Endothelial cell of umbilical vein (primary cell): ENCODE measurements at regions not wholly inside any gene's neighbourhood (a gene's known extent, or its start where the extent isn't known, plus 50 kb on each side); places are given as distances from the start of the nearest gene placed in this dataset.

Experiments
- BruUV-seq: library from RNA; stranded (reverse); fragments of 400-500 nt; replicated peaks from 2 replicates; lab custom pipeline; 2021; lab: Mats Ljungman, UMichigan
- CTCF ChIA-PET: fragments of 300-600, 350-600 bp; sonication (Branson Sonifier 250); formaldehyde crosslinking; loops from one replicate; lab custom pipeline; 2021; ENCODE audit warnings: antibody characterized with exemption, inconsistent platforms; lab: Charles Lee
- POLR2A ChIA-PET: fragments of 300-600, 350-600 bp; sonication (Branson Sonifier 250); formaldehyde crosslinking; loops from one replicate; lab custom pipeline; 2021; ENCODE audit warnings: antibody characterized with exemption, inconsistent platforms; lab: Charles Lee
- DNase-seq: peaks from one replicate; pipeline ENCODE4 v3.0.0-alpha.2; 2011; ENCODE audit warnings: low read depth, low spot score
- FAIRE-seq: peaks from 2 replicates; lab custom pipeline; 2011; peaks lifted over from hg19 to GRCh38; lab: Jason Lieb, UNC
- H2AFZ ChIP-seq: 2 replicates; pipeline ENCODE4 v1.6.0; 2012; ENCODE audit warnings: low read depth, low read length, control low read depth, inconsistent platforms
- H3K27ac ChIP-seq: 2 replicates; pipeline ENCODE4 v1.5.1; 2011; ENCODE audit warnings: low read depth, mild to moderate bottlenecking, control low read depth, low read length, moderate library complexity; ENCODE audit not compliant: insufficient read depth
- H3K27me3 ChIP-seq, 2 experiments: 2 replicates each; pipeline versions ENCODE4 v1.6.0 to v1.6.1; 2011; ENCODE audit warnings: low read length in 2 of 2, mixed read lengths in 1 of 2; ENCODE audit not compliant: control insufficient read depth in 2 of 2, insufficient read depth in 2 of 2
- H3K36me3 ChIP-seq, 2 experiments: 2 replicates in 1 of 2; 3 replicates in 1 of 2; pipeline ENCODE4 v1.5.1; 2011; ENCODE audit warnings: low read length in 2 of 2, mild to moderate bottlenecking in 1 of 2, moderate library complexity in 1 of 2; ENCODE audit not compliant: control insufficient read depth in 2 of 2, insufficient read depth in 2 of 2; ENCODE audit errors: extremely low read depth in 1 of 2
- H3K4me1 ChIP-seq: 3 replicates; pipeline ENCODE4 v1.5.1; 2011; ENCODE audit warnings: mild to moderate bottlenecking, low read length; ENCODE audit not compliant: control insufficient read depth, insufficient read depth; ENCODE audit errors: extremely low read depth
- H3K4me2 ChIP-seq: 2 replicates; pipeline ENCODE4 v1.6.1; 2011; ENCODE audit warnings: low read length, control low read depth, mixed read lengths; ENCODE audit not compliant: insufficient read depth
- H3K4me3 ChIP-seq, 3 experiments: fragments of 200-600 bp in 1 of 3; sonication (generic), shearing (Covaris generic) in 1 of 3; replicated peaks in 1 of 3; 2 replicates each; pipeline ENCODE4 v1.5.1; 2011 to 2016; ENCODE audit warnings: control low read depth in 3 of 3, low read length in 3 of 3, mild to moderate bottlenecking in 2 of 3, inconsistent platforms in 1 of 3, low read depth in 1 of 3, moderate library complexity in 1 of 3; ENCODE audit not compliant: insufficient read depth in 1 of 3
- H3K79me2 ChIP-seq: 2 replicates; pipeline ENCODE4 v1.6.0; 2012; ENCODE audit warnings: low read length, inconsistent platforms; ENCODE audit not compliant: control insufficient read depth, insufficient read depth
- H3K9ac ChIP-seq: replicated peaks from 2 replicates; pipeline ENCODE3; 2011; ENCODE audit warnings: low read length, control low read depth; ENCODE audit not compliant: insufficient read depth; ENCODE audit errors: extremely low read depth
- H3K9me1 ChIP-seq: replicated peaks from 3 replicates; pipeline ENCODE4 v1.6.0; 2011; ENCODE audit warnings: mild to moderate bottlenecking, low read length; ENCODE audit not compliant: control insufficient read depth, insufficient read depth; ENCODE audit errors: extremely low read depth
- H3K9me3 ChIP-seq: replicated peaks from 2 replicates; pipeline ENCODE4 v1.5.1; 2012; ENCODE audit warnings: low read length, inconsistent platforms; ENCODE audit not compliant: control insufficient read depth, insufficient read depth
- H4K20me1 ChIP-seq: replicated peaks from 2 replicates; pipeline ENCODE3; 2011; ENCODE audit warnings: mild to moderate bottlenecking, low read length; ENCODE audit not compliant: control insufficient read depth, insufficient read depth; ENCODE audit errors: extremely low read depth
- CTCF ChIP-seq, 2 donors: IDR thresholded peaks; 1 replicate in 1 of 2; 2 replicates in 1 of 2; pipeline ENCODE4 v1.5.1; 2011; ENCODE audit warnings: low read length in 2 of 2, mild to moderate bottlenecking in 2 of 2, moderate library complexity in 2 of 2, control low read depth in 1 of 2, inconsistent platforms in 1 of 2, low read depth in 1 of 2; ENCODE audit not compliant: insufficient read depth in 1 of 2; ENCODE audit errors: extremely low read depth in 1 of 2
- EZH2 ChIP-seq: IDR thresholded peaks from 2 replicates; pipeline ENCODE4 v1.6.1; 2012; ENCODE audit warnings: borderline replicate concordance, low read depth, mild to moderate bottlenecking, moderate library complexity, low read length, inconsistent platforms; ENCODE audit not compliant: severe bottlenecking
- FOS ChIP-seq: IDR thresholded peaks from 2 replicates; pipeline ENCODE4 v1.6.1; 2011; ENCODE audit warnings: mild to moderate bottlenecking, low read length, moderate library complexity, borderline replicate concordance; ENCODE audit not compliant: insufficient read depth
- GATA2 ChIP-seq: IDR thresholded peaks from 2 replicates; pipeline ENCODE4 v1.7.0; 2011; ENCODE audit warnings: low read depth, mild to moderate bottlenecking, moderate library complexity, mixed read lengths, low read length; ENCODE audit not compliant: insufficient read length, insufficient read depth
- JUN ChIP-seq: IDR thresholded peaks from 2 replicates; pipeline ENCODE4 v1.6.1; 2011; ENCODE audit warnings: borderline replicate concordance, low read depth; ENCODE audit not compliant: insufficient read length, insufficient read depth
- MAX ChIP-seq: IDR thresholded peaks from 2 replicates; pipeline ENCODE4 v1.6.1; 2011; ENCODE audit not compliant: insufficient read depth, insufficient read length
- MYC ChIP-seq: IDR thresholded peaks from one replicate; pipeline ENCODE4 v1.6.1; 2011; ENCODE audit warnings: mild to moderate bottlenecking, low read depth, low read length
- POLR2A ChIP-seq: IDR thresholded peaks from 2 replicates; pipeline ENCODE4 v1.6.1; 2012; ENCODE audit warnings: low read depth, mild to moderate bottlenecking, control low read depth, low read length
- POLR2AphosphoS5 ChIP-seq: IDR thresholded peaks from 2 replicates; pipeline ENCODE4 v1.6.1; 2012; ENCODE audit warnings: low read depth, mild to moderate bottlenecking, control low read depth, low read length, moderate library complexity; ENCODE audit not compliant: insufficient read depth
- dilution Hi-C: fragments of 300-500 bp; cut with MboI; formaldehyde crosslinking; loops from one replicate; pipeline ENCODE4 v1.15.0; 2019; ENCODE audit warnings: low sequenced_read_pairs; ENCODE audit not compliant: extremely low pct_ligation_motif_present
- intact Hi-C: fragments of 100-400 bp; cut with micrococcal nuclease; formaldehyde crosslinking; loops from one replicate; pipeline ENCODE4 v1.10.0; 2022

- Histone ChIP-seq H3K4me1 (no peaks in the 10 kb centered on the region), H3K9me3 (no peaks in the 10 kb centered on the region), H4K20me1 (no peaks in the 10 kb centered on the region), H3K9ac (no peak overlapping the region), H3K79me2 (no peaks in the 10 kb centered on the region), H3K4me3 (no peak overlapping the region), H3K27me3 (no peaks in the 10 kb centered on the region), H3K27ac (no peak overlapping the region), H3K9me1 (no peaks in the 10 kb centered on the region), H2AFZ (no peak overlapping the region), H3K4me2 (no peak overlapping the region), H3K36me3 (no peaks in the 10 kb centered on the region)
- no TSS peak for BruUV-seq
- ChIA-PET POLR2A (no interaction called here), CTCF (no interaction called here)
- FAIRE-seq (no peak), DNase-seq (no peak)
- TF ChIP-seq FOS (no peak), MYC (no peak), MAX (no peak), POLR2AphosphoS5 (no peak), CTCF (IDR thresholded peaks at IDR 0.05; ENCODE audit: extremely low read depth in 1 of 2, insufficient read depth in 1 of 2, low read depth in 1 of 2, low read length in 2 of 2) (no peak), EZH2 (no peak), GATA2 (no peak), JUN (no peak), POLR2A (no peak)
- dilution Hi-C loops = no loop called here
- intact Hi-C loops = no loop called here
Observed at GRCh38 chr5:88555674-88556073, 287.0 kb upstream of the TMEM161B start.
